Parathyroid adenoma (tissue), 2 donors: ENCODE measurements at regions not wholly inside any gene's neighbourhood (a gene's known extent, or its start where the extent isn't known, plus 50 kb on each side); places are given as distances from the start of the nearest gene placed in this dataset.

ENCODE experiments used
- H2AFZ ChIP-seq: fragments of 300-600 bp; sonication (generic); one replicate; pipeline ENCODE4 v1.7.0; 2017; ENCODE audit warnings: antibody characterized with exemption, mild to moderate bottlenecking
- H3K27ac ChIP-seq: fragments of 300-600 bp; sonication (generic); one replicate; pipeline ENCODE4 v1.7.0; 2017
- H3K27me3 ChIP-seq: fragments of 300-600 bp; sonication (generic); one replicate; pipeline ENCODE4 v1.7.0; 2017; ENCODE audit warnings: low read length; ENCODE audit not compliant: control insufficient read depth, insufficient read depth
- H3K36me3 ChIP-seq: fragments of 300-600 bp; sonication (generic); one replicate; pipeline ENCODE4 v1.7.0; 2017; ENCODE audit warnings: low read length; ENCODE audit not compliant: control insufficient read depth, insufficient read depth
- H3K4me1 ChIP-seq: fragments of 300-600 bp; sonication (generic); one replicate; pipeline ENCODE4 v1.7.0; 2017; ENCODE audit warnings: control low read depth
- H3K4me2 ChIP-seq: fragments of 300-600 bp; sonication (generic); one replicate; pipeline ENCODE4 v1.7.0; 2017; ENCODE audit warnings: low read length
- H3K4me3 ChIP-seq: fragments of 300-600 bp; sonication (generic); one replicate; pipeline ENCODE4 v1.7.0; 2017; ENCODE audit warnings: low read depth, low read length
- H3K79me2 ChIP-seq: fragments of 300-600 bp; sonication (generic); one replicate; pipeline ENCODE4 v1.7.0; 2017; ENCODE audit warnings: control low read depth
- H3K9ac ChIP-seq: fragments of 300-600 bp; sonication (generic); one replicate; pipeline ENCODE4 v1.7.0; 2017; ENCODE audit warnings: mild to moderate bottlenecking
- H3K9me3 ChIP-seq: fragments of 300-600 bp; sonication (generic); one replicate; pipeline ENCODE4 v1.7.0; 2017; ENCODE audit warnings: low read length; ENCODE audit not compliant: control insufficient read depth
- CTCF ChIP-seq: fragments of 300-600 bp; sonication (generic); IDR thresholded peaks from one replicate; pipeline ENCODE4 v1.7.0; 2017; ENCODE audit warnings: antibody characterized with exemption, mild to moderate bottlenecking
- donor health status: primary hyperparathyroidism.

DNA sequence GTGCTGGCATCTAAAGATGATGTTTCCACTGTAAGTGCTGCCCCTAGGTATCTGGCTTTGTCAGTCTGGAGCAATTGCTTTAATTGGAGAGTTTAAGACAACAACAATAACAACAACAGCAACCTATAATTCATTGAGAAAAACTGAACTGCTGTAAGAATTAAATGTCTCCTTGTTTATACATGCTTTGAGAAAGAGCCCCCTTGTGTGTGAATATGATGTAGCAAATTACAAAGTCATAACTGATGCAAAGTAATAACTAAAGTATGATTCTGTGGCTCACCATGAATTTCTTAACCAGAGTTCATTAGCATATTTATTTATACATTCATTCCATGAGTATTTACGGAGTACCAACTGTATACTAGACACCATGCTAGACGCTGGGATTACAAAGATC, 59.2 kb upstream of the PRIMA1 start:
- H3K27ac ChIP-seq, result no peak overlapping the region
- H3K9me3 ChIP-seq, result no peaks in the 10 kb centered on the region
- no peak overlapping the region for H2AFZ ChIP-seq
- no peak overlapping the region for H3K4me3 ChIP-seq
- H3K9ac ChIP-seq, result no peak overlapping the region
- no peak for TF ChIP-seq CTCF
- no peaks in the 10 kb centered on the region for H3K79me2 ChIP-seq
- H3K36me3 ChIP-seq, result no peaks in the 10 kb centered on the region
- no peak overlapping the region for H3K4me2 ChIP-seq
- H3K4me1 ChIP-seq, result no peaks in the 10 kb centered on the region
- H3K27me3 ChIP-seq, result no peaks in the 10 kb centered on the region

DNA sequence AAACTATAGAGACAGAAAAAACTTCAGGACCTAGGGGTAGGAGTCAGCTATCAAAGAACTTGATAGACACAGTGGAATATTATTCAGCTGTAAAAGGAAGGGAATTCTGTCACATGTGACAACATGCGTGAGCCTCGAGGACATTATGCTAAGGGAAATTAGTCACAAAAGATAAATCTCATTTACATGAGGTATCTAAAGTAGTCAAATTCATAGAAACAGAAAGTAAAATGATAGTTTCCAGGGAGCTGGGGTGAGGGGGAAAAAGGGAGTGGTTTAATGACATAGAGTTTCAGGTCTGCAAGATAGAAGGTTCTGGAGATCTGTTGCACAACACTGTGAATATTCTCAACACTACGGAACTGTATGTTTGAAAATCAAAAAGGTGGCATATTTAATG, 50.0 kb upstream of the PRIMA1 start:
- Histone ChIP-seq H3K79me2 (no peaks in the 10 kb centered on the region), H3K9ac (no peak overlapping the region), H3K36me3 (no peaks in the 10 kb centered on the region), H3K9me3 (no peaks in the 10 kb centered on the region), H3K27me3 (no peaks in the 10 kb centered on the region), H3K4me3 (no peak overlapping the region), H2AFZ (no peak overlapping the region), H3K4me1 (no peaks in the 10 kb centered on the region), H3K27ac (no peak overlapping the region), H3K4me2 (no peak overlapping the region)
- TF ChIP-seq CTCF, result no peak
